A673 (cell line): ENCODE measurements at regions not wholly inside any gene's neighbourhood (a gene's known extent, or its start where the extent isn't known, plus 50 kb on each side); places are given as distances from the start of the nearest gene placed in this dataset.

ENCODE experiments used
- EZH2 ChIP-seq: fragments of 200-600 bp; sonication (generic); IDR thresholded peaks from 2 replicates; pipeline ENCODE4 v1.6.1; 2017; ENCODE audit warnings: borderline replicate concordance, low read depth, mild to moderate bottlenecking, mixed read lengths, antibody characterized with exemption, low read length; ENCODE audit not compliant: poor library complexity, severe bottlenecking
- TF ChIP-seq, protein P1 (sequence below): fragments of 300-800, 200-600 bp; sonication (generic); conservative IDR thresholded peaks from 2 replicates; pipeline ENCODE4 v1.5.1; 2017; ENCODE audit warnings: low read depth, mild to moderate bottlenecking, antibody characterized with exemption, low read length, moderate library complexity, mixed read lengths

DNA sequence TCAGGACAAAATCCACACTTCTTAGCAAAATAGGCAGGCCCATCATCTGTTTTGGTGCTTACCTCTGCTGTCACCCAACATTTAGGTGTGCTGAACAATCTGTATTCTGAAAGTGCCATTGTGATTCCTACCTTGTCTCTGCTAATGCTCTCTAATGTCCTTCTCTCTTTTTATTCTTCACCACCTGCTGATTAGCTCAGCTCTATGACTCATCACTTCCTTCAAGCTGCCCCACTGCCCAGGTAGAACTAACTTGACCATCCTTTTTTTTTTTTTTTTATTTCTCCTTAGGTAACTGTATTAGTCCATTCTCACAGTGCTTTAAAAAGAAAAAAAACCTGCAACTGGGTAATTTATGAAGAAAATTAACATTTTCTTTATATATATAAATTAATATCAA is 478.7 kb upstream of the POU3F3 start:
- TF ChIP-seq, protein P1, sequence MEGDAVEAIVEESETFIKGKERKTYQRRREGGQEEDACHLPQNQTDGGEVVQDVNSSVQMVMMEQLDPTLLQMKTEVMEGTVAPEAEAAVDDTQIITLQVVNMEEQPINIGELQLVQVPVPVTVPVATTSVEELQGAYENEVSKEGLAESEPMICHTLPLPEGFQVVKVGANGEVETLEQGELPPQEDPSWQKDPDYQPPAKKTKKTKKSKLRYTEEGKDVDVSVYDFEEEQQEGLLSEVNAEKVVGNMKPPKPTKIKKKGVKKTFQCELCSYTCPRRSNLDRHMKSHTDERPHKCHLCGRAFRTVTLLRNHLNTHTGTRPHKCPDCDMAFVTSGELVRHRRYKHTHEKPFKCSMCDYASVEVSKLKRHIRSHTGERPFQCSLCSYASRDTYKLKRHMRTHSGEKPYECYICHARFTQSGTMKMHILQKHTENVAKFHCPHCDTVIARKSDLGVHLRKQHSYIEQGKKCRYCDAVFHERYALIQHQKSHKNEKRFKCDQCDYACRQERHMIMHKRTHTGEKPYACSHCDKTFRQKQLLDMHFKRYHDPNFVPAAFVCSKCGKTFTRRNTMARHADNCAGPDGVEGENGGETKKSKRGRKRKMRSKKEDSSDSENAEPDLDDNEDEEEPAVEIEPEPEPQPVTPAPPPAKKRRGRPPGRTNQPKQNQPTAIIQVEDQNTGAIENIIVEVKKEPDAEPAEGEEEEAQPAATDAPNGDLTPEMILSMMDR, result no peak
- no peak for TF ChIP-seq EZH2
